ENCODE measurements at regions not wholly inside any gene's neighbourhood (a gene's known extent, or its start where the extent isn't known, plus 50 kb on each side); places are given as distances from the start of the nearest gene placed in this dataset.

DNA sequence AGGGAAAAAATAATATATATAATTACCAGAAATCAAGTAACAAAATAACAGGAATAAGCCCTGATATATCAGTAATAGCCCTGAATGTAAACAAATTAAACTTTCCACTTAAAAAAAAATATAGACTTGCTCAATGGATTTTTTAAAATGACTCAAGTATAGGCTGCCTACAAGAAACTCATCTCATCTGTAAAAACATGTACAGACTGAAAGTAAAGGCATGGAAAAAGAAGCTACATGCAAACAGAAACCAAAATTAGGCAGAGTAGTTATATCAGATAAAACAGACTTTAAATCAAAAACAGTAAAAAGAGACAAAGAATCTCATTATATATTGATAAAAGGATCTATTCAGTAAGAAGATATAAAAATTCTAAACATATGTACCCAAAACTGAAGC lies 82.4 kb upstream of the STT3B start:
- Histone ChIP-seq H4K20me1 (ENCODE audit: insufficient read depth, low read length) (no peaks in the 10 kb centered on the region), H3K36me3 (ENCODE audit: insufficient read depth, low read length) (no peaks in the 10 kb centered on the region), H3K9me2 (ENCODE audit: low read depth, low read length) (no peaks in the 10 kb centered on the region), H3F3A (ENCODE audit: insufficient read depth, low read length) (no peaks in the 10 kb centered on the region), H3K4me3 (ENCODE audit: low read depth, low read length, poor library complexity, severe bottlenecking) (no peak overlapping the region), H3K27ac (ENCODE audit: low read depth, low read length, poor library complexity, severe bottlenecking) (no peak overlapping the region), H3K4me2 (ENCODE audit: low read length) (no peak overlapping the region), H3K27me3 (ENCODE audit: insufficient read depth, low read length) (no peaks in the 10 kb centered on the region; the same call in 1 of the 2 replicates), H3K4me1 (ENCODE audit: insufficient read depth, low read length, severe bottlenecking) (no peaks in the 10 kb centered on the region), H3K9me3 (ENCODE audit: low read length) (no peaks in the 10 kb centered on the region), H2AFZ (ENCODE audit: low read length) (no peak overlapping the region), H3K9ac (ENCODE audit: low read length) (no peak overlapping the region), H3K79me2 (ENCODE audit: insufficient read depth, low read length) (no peaks in the 10 kb centered on the region)
- TF ChIP-seq, protein P1, sequence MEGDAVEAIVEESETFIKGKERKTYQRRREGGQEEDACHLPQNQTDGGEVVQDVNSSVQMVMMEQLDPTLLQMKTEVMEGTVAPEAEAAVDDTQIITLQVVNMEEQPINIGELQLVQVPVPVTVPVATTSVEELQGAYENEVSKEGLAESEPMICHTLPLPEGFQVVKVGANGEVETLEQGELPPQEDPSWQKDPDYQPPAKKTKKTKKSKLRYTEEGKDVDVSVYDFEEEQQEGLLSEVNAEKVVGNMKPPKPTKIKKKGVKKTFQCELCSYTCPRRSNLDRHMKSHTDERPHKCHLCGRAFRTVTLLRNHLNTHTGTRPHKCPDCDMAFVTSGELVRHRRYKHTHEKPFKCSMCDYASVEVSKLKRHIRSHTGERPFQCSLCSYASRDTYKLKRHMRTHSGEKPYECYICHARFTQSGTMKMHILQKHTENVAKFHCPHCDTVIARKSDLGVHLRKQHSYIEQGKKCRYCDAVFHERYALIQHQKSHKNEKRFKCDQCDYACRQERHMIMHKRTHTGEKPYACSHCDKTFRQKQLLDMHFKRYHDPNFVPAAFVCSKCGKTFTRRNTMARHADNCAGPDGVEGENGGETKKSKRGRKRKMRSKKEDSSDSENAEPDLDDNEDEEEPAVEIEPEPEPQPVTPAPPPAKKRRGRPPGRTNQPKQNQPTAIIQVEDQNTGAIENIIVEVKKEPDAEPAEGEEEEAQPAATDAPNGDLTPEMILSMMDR (IDR thresholded peaks at IDR 0.05; ENCODE audit: low read length), result no peak
- no peak for TF ChIP-seq EZH2 (IDR thresholded peaks at IDR 0.05; ENCODE audit: borderline replicate concordance, low read length)

DNA sequence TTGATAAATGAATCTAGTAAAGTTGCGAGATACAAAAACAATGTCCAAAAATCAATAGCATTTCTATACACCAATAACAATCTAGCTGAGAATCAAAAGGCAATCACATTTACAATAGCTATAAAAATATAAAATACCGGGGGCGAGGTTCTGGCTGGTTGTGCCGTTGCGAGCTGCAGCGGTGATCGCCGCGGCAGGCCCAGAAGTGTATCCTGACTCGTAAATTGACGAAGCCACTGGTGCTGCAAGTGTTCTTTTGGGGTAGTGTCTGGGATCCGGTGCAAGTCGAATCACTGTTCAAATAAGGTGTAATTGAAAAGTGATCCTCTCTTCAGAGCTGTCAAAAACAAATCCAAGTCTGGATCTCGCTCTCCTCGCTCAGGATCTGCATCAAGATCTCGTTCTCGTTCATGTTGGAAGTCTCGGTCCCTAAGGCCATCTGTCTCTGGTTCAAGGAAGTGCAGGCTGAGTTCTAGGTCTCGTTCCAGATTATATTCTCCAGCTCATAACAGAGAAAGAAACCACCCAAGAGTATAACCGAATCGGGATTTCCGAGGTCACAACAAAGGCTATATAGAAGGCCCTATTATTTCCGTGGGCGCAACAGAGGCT lies 80.1 kb upstream of the STT3B start:
- H3K36me3 ChIP-seq (ENCODE audit: insufficient read depth, low read length), result no peaks in the 10 kb centered on the region

DNA sequence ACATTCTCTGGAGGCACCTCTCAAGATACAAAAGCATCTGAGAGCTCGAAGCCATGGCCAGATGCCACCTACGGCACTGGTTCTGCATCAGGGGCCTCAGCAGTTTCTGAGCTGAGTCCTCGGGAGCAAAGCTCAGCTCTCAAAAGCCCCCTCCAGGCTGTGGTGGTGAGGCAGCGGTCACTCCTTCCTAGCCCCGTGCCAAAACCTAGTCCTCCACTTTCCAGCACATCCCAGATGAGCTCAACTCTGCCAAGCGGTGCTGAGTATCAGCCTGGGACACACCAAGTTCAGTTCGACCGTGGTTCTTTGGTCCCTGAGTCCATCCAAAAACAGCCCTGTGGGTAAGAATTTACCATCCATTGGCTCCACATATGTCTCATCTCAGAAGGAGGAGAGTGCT lies 79.3 kb upstream of the STT3B start:
- Histone ChIP-seq H3K9me2 (ENCODE audit: low read depth, low read length) (no peaks in the 10 kb centered on the region), H3K27me3 (ENCODE audit: insufficient read depth, low read length) (no peaks in the 10 kb centered on the region; the same call in 1 of the 2 replicates), H3K4me3 (ENCODE audit: low read depth, low read length, poor library complexity, severe bottlenecking) (no peak overlapping the region), H4K20me1 (ENCODE audit: insufficient read depth, low read length) (no peaks in the 10 kb centered on the region), H3K9ac (ENCODE audit: low read length) (no peak overlapping the region), H3K9me3 (ENCODE audit: low read length) (no peaks in the 10 kb centered on the region), H2AFZ (ENCODE audit: low read length) (no peak overlapping the region), H3F3A (ENCODE audit: insufficient read depth, low read length) (no peaks in the 10 kb centered on the region), H3K4me2 (ENCODE audit: low read length) (no peak overlapping the region), H3K36me3 (ENCODE audit: insufficient read depth, low read length) (no peaks in the 10 kb centered on the region), H3K4me1 (ENCODE audit: insufficient read depth, low read length, severe bottlenecking) (peaks cover 11% of the 10 kb centered on the region), H3K79me2 (ENCODE audit: insufficient read depth, low read length) (no peaks in the 10 kb centered on the region), H3K27ac (ENCODE audit: low read depth, low read length, poor library complexity, severe bottlenecking) (no peak overlapping the region)
- no peak for TF ChIP-seq EZH2 (IDR thresholded peaks at IDR 0.05; ENCODE audit: borderline replicate concordance, low read length)
- TF ChIP-seq, protein P1 (IDR thresholded peaks at IDR 0.05; ENCODE audit: low read length), result no peak

More for the DNA sequence above, 80.1 kb upstream of the STT3B start:
- H3K9me3 ChIP-seq (ENCODE audit: low read length), result no peaks in the 10 kb centered on the region
- no peak overlapping the region for H3K4me2 ChIP-seq (ENCODE audit: low read length)
- no peak overlapping the region for H2AFZ ChIP-seq (ENCODE audit: low read length)
- H3K9ac ChIP-seq (ENCODE audit: low read length), result no peak overlapping the region
- H3K4me3 ChIP-seq (ENCODE audit: low read depth, low read length, poor library complexity, severe bottlenecking), result no peak overlapping the region
- no peaks in the 10 kb centered on the region; the same call in 1 of the 2 replicates for H3K27me3 ChIP-seq (ENCODE audit: insufficient read depth, low read length)
- H4K20me1 ChIP-seq (ENCODE audit: insufficient read depth, low read length), result no peaks in the 10 kb centered on the region
- no peaks in the 10 kb centered on the region for H3F3A ChIP-seq (ENCODE audit: insufficient read depth, low read length)
- H3K27ac ChIP-seq (ENCODE audit: low read depth, low read length, poor library complexity, severe bottlenecking), result no peak overlapping the region
- no peaks in the 10 kb centered on the region for H3K9me2 ChIP-seq (ENCODE audit: low read depth, low read length)
- peaks cover 11% of the 10 kb centered on the region for H3K4me1 ChIP-seq (ENCODE audit: insufficient read depth, low read length, severe bottlenecking)
- TF ChIP-seq EZH2 (IDR thresholded peaks at IDR 0.05; ENCODE audit: borderline replicate concordance, low read length), result no peak
- TF ChIP-seq, protein P1 (IDR thresholded peaks at IDR 0.05; ENCODE audit: low read length), result no peak
- H3K79me2 ChIP-seq (ENCODE audit: insufficient read depth, low read length), result no peaks in the 10 kb centered on the region
